Neural cell (in vitro differentiated cells): ENCODE measurements at regions not wholly inside any gene's neighbourhood (a gene's known extent, or its start where the extent isn't known, plus 50 kb on each side); places are given as distances from the start of the nearest gene placed in this dataset.

ENCODE experiments used
- EP300 ChIP-seq: fragments of 450-650 bp; conservative IDR thresholded peaks from 2 replicates; pipeline ENCODE4 v1.6.1; 2014; ENCODE audit warnings: antibody characterized with exemption, mild to moderate bottlenecking, moderate library complexity; ENCODE audit not compliant: poor library complexity, severe bottlenecking
- EZH2 ChIP-seq: fragments of 200-600, 300-800 bp; shearing (Covaris generic), sonication (generic); IDR thresholded peaks from 2 replicates; pipeline ENCODE4 v1.6.1; 2014; ENCODE audit warnings: antibody characterized with exemption, low read length, borderline replicate concordance, mild to moderate bottlenecking; ENCODE audit not compliant: insufficient read depth, poor library complexity, severe bottlenecking
- MXI1 ChIP-seq: fragments of 450-650 bp; conservative IDR thresholded peaks from 2 replicates; pipeline ENCODE4 v1.6.1; 2014; ENCODE audit warnings: antibody characterized with exemption, mild to moderate bottlenecking; ENCODE audit not compliant: poor library complexity, severe bottlenecking
- POLR2AphosphoS5 ChIP-seq: IDR thresholded peaks from 2 replicates; pipeline ENCODE4 v1.6.1; 2012
- RAD21 ChIP-seq: fragments of 450-650 bp; conservative IDR thresholded peaks from 2 replicates; pipeline ENCODE4 v1.6.1; 2014; ENCODE audit warnings: antibody characterized with exemption, mild to moderate bottlenecking, moderate library complexity
- TAF1 ChIP-seq: IDR thresholded peaks from 2 replicates; pipeline ENCODE4 v1.6.1; 2012; ENCODE audit warnings: low read depth
- TF ChIP-seq, protein P1 (sequence below): fragments of 450-650 bp; IDR thresholded peaks from 2 replicates; pipeline ENCODE4 v1.5.1; 2014; ENCODE audit warnings: antibody characterized with exemption, mild to moderate bottlenecking, moderate library complexity; ENCODE audit not compliant: poor library complexity, severe bottlenecking

DNA sequence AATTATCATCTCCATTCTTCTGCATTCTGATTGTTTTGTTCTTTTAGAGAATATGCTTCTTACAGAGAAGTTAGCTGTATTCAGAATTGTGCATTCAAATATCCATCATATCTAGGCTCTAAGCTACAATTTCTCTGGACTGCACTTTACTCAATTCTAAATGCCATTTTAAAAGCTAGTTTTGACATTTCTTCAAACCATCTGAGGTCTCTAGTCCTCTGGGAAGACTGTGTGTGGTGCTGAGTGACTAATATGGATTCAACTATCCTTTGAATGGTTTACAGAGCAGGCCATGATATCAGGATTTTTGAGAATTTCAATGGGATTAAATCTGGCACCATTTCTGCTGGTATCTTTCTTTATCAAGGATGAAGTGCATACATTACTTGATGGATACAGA lies 285.7 kb downstream of the BTBD3 start:
- TF ChIP-seq, protein P1, sequence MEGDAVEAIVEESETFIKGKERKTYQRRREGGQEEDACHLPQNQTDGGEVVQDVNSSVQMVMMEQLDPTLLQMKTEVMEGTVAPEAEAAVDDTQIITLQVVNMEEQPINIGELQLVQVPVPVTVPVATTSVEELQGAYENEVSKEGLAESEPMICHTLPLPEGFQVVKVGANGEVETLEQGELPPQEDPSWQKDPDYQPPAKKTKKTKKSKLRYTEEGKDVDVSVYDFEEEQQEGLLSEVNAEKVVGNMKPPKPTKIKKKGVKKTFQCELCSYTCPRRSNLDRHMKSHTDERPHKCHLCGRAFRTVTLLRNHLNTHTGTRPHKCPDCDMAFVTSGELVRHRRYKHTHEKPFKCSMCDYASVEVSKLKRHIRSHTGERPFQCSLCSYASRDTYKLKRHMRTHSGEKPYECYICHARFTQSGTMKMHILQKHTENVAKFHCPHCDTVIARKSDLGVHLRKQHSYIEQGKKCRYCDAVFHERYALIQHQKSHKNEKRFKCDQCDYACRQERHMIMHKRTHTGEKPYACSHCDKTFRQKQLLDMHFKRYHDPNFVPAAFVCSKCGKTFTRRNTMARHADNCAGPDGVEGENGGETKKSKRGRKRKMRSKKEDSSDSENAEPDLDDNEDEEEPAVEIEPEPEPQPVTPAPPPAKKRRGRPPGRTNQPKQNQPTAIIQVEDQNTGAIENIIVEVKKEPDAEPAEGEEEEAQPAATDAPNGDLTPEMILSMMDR = no peak
- TF ChIP-seq POLR2AphosphoS5 (peak; percentile 74), EZH2 (no peak), EP300 (peak; percentile 80), MXI1 (no peak), TAF1 (no peak), RAD21 (no peak)
